Right cardiac atrium (tissue), 5 donors: ENCODE measurements at regions not wholly inside any gene's neighbourhood (a gene's known extent, or its start where the extent isn't known, plus 50 kb on each side); places are given as distances from the start of the nearest gene placed in this dataset.

ENCODE experiments used
- ATAC-seq, 2 donors: fragments of 200-7000 bp; cut with Tn5 transposase; one replicate each; pipeline versions ENCODE4 v1.8.0 to v1.9.1; 2020; ENCODE audit warnings: moderate library complexity in 2 of 2, mild to moderate bottlenecking in 1 of 2
- DNase-seq, 3 donors: peaks; one replicate each; pipeline ENCODE4 v3.0.0-alpha.2; 2020
- H3K27ac ChIP-seq: one replicate; pipeline ENCODE4 v1.5.1; 2013; ENCODE audit warnings: mild to moderate bottlenecking, low read length, control low read depth, moderate library complexity
- H3K27me3 ChIP-seq: one replicate; pipeline ENCODE4 v1.6.1; 2013; ENCODE audit not compliant: control insufficient read depth, insufficient read depth
- H3K4me1 ChIP-seq: one replicate; pipeline ENCODE4 v1.6.1; 2013; ENCODE audit warnings: low read length; ENCODE audit not compliant: control insufficient read depth, insufficient read depth
- H3K4me3 ChIP-seq: one replicate; pipeline ENCODE4 v1.5.1; 2013; ENCODE audit warnings: low read length, control low read depth
- H3K9me3 ChIP-seq: one replicate; pipeline ENCODE4 v1.6.1; 2013; ENCODE audit warnings: low read length; ENCODE audit not compliant: control insufficient read depth
- WGBS: extraction: QIAGEN DNeasy Blood & Tissue Kit; methylation state at CpG from one replicate; pipeline ENCODE4 v1.1.7; 2013; 5-methylcytosine and 5-hydroxymethylcytosine counted together
- intact Hi-C, 4 donors: fragments of 100-400 bp; cut with DNase I; formaldehyde crosslinking; loops; one replicate each; pipeline versions ENCODE4 v1.11.0 to v1.14.0; 2022 to 2023
- donor health status: healthy with polysubstance abuse.
- donor health status: DM: no; HTN: yes; CAD: no.
- donor health status: DM: no; HTN: no; CAD: no.
- donor health status: DM: no; HTN: yes; CAD: no; lungs with severe emphysema.
- donor health status: DM: yes; HTN: yes; CAD: no.

GRCh38 chr10:108597031-108597430 lies 1326.3 kb downstream of the XPNPEP1 start:
- Histone ChIP-seq H3K27me3 (no peaks in the 10 kb centered on the region), H3K9me3 (no peaks in the 10 kb centered on the region), H3K4me1 (no peaks in the 10 kb centered on the region), H3K27ac (no peak overlapping the region), H3K4me3 (no peak overlapping the region)
- intact Hi-C loops, result no loop called here
- ATAC-seq (no peak), DNase-seq (no peak)
- WGBS, result 82% methylated on average over 6 of the region's 6 CpGs

- Histone ChIP-seq H3K27me3 (no peaks in the 10 kb centered on the region), H3K4me1 (no peaks in the 10 kb centered on the region), H3K27ac (no peak overlapping the region), H3K9me3 (no peaks in the 10 kb centered on the region), H3K4me3 (no peak overlapping the region)
- DNase-seq (no peak), ATAC-seq (no peak)
- intact Hi-C loops, result no loop called here
- 58% methylated on average over 1 of the region's 1 CpG for WGBS
Observed at GRCh38 chr10:108592956-108593355, 1330.4 kb downstream of the XPNPEP1 start.

- no peaks in the 10 kb centered on the region for H3K27me3 ChIP-seq
- ATAC-seq (no peak), DNase-seq (no peak)
- no peaks in the 10 kb centered on the region for H3K4me1 ChIP-seq
- H3K9me3 ChIP-seq, result no peaks in the 10 kb centered on the region
- intact Hi-C loops, result no loop called here
- no peak overlapping the region for H3K4me3 ChIP-seq
- WGBS, result 86% methylated on average over 2 of the region's 2 CpGs
- no peak overlapping the region for H3K27ac ChIP-seq
Observed at GRCh38 chr10:108591417-108591816, 1331.9 kb downstream of the XPNPEP1 start.

GRCh38 chr10:108586424-108586823 lies 1336.9 kb downstream of the XPNPEP1 start:
- H3K9me3 ChIP-seq, result no peaks in the 10 kb centered on the region
- 92% methylated on average over 3 of the region's 3 CpGs for WGBS
- no peak overlapping the region for H3K4me3 ChIP-seq
- ATAC-seq (no peak), DNase-seq (no peak)
- no peak overlapping the region for H3K27ac ChIP-seq
- intact Hi-C loops, result no loop called here
- H3K4me1 ChIP-seq, result no peaks in the 10 kb centered on the region
- H3K27me3 ChIP-seq, result no peaks in the 10 kb centered on the region

GRCh38 chr10:108583877-108584276 lies 1339.4 kb downstream of the XPNPEP1 start:
- ATAC-seq (no peak), DNase-seq (no peak)
- Histone ChIP-seq H3K27me3 (no peaks in the 10 kb centered on the region), H3K4me1 (no peaks in the 10 kb centered on the region), H3K4me3 (no peak overlapping the region), H3K9me3 (no peaks in the 10 kb centered on the region), H3K27ac (no peak overlapping the region)
- 26% methylated on average over 1 of the region's 1 CpG for WGBS
- intact Hi-C loops, result no loop called here

- intact Hi-C loops, result no loop called here
- DNase-seq (no peak), ATAC-seq (no peak)
- Histone ChIP-seq H3K27me3 (no peaks in the 10 kb centered on the region), H3K4me3 (no peak overlapping the region), H3K4me1 (no peaks in the 10 kb centered on the region), H3K27ac (no peak overlapping the region), H3K9me3 (no peaks in the 10 kb centered on the region)
- WGBS, result 62% methylated on average over 1 of the region's 1 CpG
Observed at GRCh38 chr10:108582888-108583287, 1340.4 kb downstream of the XPNPEP1 start.

- H3K4me1 ChIP-seq, result no peaks in the 10 kb centered on the region
Observed at GRCh38 chr10:108582387-108582786, 1340.9 kb downstream of the XPNPEP1 start.

GRCh38 chr10:108578258-108578657 lies 1345.1 kb downstream of the XPNPEP1 start:
- Histone ChIP-seq H3K4me1 (no peaks in the 10 kb centered on the region), H3K27me3 (no peaks in the 10 kb centered on the region), H3K4me3 (no peak overlapping the region), H3K9me3 (no peaks in the 10 kb centered on the region), H3K27ac (no peak overlapping the region)
- WGBS, result 90% methylated on average over 1 of the region's 1 CpG
- intact Hi-C loops, result no loop called here
- ATAC-seq, result no peak
- DNase-seq, result no peak

More at GRCh38 chr10:108582387-108582786, 1340.9 kb downstream of the XPNPEP1 start:
- Histone ChIP-seq H3K27me3 (no peaks in the 10 kb centered on the region), H3K4me3 (no peak overlapping the region), H3K9me3 (no peaks in the 10 kb centered on the region), H3K27ac (no peak overlapping the region)
- intact Hi-C loops, result no loop called here
- no peak for ATAC-seq
- no peak for DNase-seq
- WGBS, result 36% methylated on average over 3 of the region's 3 CpGs

GRCh38 chr10:108574233-108574632 lies 1349.1 kb downstream of the XPNPEP1 start:
- WGBS, result 88% methylated on average over 1 of the region's 1 CpG
- no peak for DNase-seq
- no peaks in the 10 kb centered on the region for H3K9me3 ChIP-seq
- H3K27me3 ChIP-seq, result no peaks in the 10 kb centered on the region
- no peak overlapping the region for H3K27ac ChIP-seq
- no peak for ATAC-seq
- intact Hi-C loops, result no loop called here
- no peak overlapping the region for H3K4me3 ChIP-seq
- H3K4me1 ChIP-seq, result no peaks in the 10 kb centered on the region

GRCh38 chr10:108568824-108569223 lies 1354.5 kb downstream of the XPNPEP1 start:
- Histone ChIP-seq H3K27me3 (no peaks in the 10 kb centered on the region), H3K4me1 (no peaks in the 10 kb centered on the region), H3K27ac (no peak overlapping the region), H3K4me3 (no peak overlapping the region), H3K9me3 (no peaks in the 10 kb centered on the region)
- ATAC-seq (no peak), DNase-seq (no peak)
- intact Hi-C loops, result no loop called here
- 96% methylated on average over 2 of the region's 2 CpGs for WGBS

- Histone ChIP-seq H3K9me3 (no peaks in the 10 kb centered on the region), H3K27ac (no peak overlapping the region), H3K27me3 (no peaks in the 10 kb centered on the region), H3K4me1 (no peaks in the 10 kb centered on the region), H3K4me3 (no peak overlapping the region)
- DNase-seq (no peak), ATAC-seq (no peak)
- WGBS, result 60% methylated on average over 5 of the region's 5 CpGs
- intact Hi-C loops, result no loop called here
Observed at GRCh38 chr10:108567899-108568752, 1355.2 kb downstream of the XPNPEP1 start.
